Testis (tissue), 2 donors: ENCODE measurements at regions not wholly inside any gene's neighbourhood (a gene's known extent, or its start where the extent isn't known, plus 50 kb on each side); places are given as distances from the start of the nearest gene placed in this dataset.

Experiments used
- DNase-seq: peaks from one replicate; pipeline ENCODE4 v3.0.0-alpha.2; 2019
- H3K27ac ChIP-seq, 2 donors: fragments of 200-600 bp; sonication (generic); one replicate each; pipeline ENCODE4 v1.5.1; 2019
- H3K27me3 ChIP-seq: fragments of 200-600 bp; sonication (generic); one replicate; pipeline ENCODE4 v1.5.1; 2019
- H3K36me3 ChIP-seq: fragments of 200-600 bp; sonication (generic); one replicate; pipeline ENCODE4 v1.5.1; 2017; ENCODE audit warnings: low read depth; ENCODE audit errors: missing control alignments
- H3K4me1 ChIP-seq: fragments of 200-600 bp; sonication (generic); one replicate; pipeline ENCODE4 v1.5.1; 2019
- H3K4me3 ChIP-seq, 2 donors: fragments of 200-600 bp; sonication (generic); one replicate each; pipeline ENCODE4 v1.5.1; 2017 to 2019
- H3K9me3 ChIP-seq: fragments of 200-600 bp; sonication (generic); one replicate; pipeline ENCODE4 v1.5.1; 2017
- POLR2A ChIP-seq: fragments of 450-650 bp; IDR thresholded peaks from one replicate; pipeline ENCODE4 v1.6.1; 2017; ENCODE audit warnings: antibody characterized with exemption, mild to moderate bottlenecking, moderate library complexity
- WGBS, 2 donors: methylation state at CpG; one replicate each; pipeline ENCODE4 v1.1.5; 2018; 5-methylcytosine and 5-hydroxymethylcytosine counted together
- intact Hi-C: fragments of 100-400 bp; cut with DNase I; formaldehyde crosslinking; loops from one replicate; pipeline ENCODE4 v1.15.1; 2023; ENCODE audit warnings: low total_unique reads
- TF ChIP-seq, protein P1 (sequence below), 3 experiments: fragments of 450-650 bp in 2 of 3; fragments of 200-600 bp in 1 of 3; sonication (generic) in 1 of 3; IDR thresholded peaks; one replicate each; pipeline ENCODE4 v1.5.1; 2016 to 2019; ENCODE audit warnings: antibody characterized with exemption in 3 of 3, mild to moderate bottlenecking in 2 of 3, moderate library complexity in 1 of 3

DNA sequence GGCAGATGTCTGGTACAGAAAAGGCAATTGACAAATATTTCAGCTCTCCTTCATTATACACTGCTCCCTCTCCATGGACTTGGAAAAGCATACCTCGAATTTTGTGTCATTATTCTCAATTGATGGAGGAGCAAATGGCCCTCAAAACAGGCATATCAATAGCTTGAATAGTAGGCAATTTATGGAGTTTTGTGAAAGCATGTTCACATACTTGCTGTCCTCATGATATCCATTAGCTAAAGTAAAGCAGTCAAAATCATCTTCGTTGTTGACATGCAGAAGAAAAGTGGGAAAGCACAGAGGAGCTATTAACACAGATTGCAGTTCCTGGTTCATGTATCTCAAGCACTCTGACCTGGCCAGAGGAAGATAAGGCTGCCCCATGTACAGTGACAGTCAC lies 472.8 kb downstream of the CCSER2 start:
- TF ChIP-seq, protein P1, sequence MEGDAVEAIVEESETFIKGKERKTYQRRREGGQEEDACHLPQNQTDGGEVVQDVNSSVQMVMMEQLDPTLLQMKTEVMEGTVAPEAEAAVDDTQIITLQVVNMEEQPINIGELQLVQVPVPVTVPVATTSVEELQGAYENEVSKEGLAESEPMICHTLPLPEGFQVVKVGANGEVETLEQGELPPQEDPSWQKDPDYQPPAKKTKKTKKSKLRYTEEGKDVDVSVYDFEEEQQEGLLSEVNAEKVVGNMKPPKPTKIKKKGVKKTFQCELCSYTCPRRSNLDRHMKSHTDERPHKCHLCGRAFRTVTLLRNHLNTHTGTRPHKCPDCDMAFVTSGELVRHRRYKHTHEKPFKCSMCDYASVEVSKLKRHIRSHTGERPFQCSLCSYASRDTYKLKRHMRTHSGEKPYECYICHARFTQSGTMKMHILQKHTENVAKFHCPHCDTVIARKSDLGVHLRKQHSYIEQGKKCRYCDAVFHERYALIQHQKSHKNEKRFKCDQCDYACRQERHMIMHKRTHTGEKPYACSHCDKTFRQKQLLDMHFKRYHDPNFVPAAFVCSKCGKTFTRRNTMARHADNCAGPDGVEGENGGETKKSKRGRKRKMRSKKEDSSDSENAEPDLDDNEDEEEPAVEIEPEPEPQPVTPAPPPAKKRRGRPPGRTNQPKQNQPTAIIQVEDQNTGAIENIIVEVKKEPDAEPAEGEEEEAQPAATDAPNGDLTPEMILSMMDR (IDR thresholded peaks at IDR 0.05): no peak
- no peak for TF ChIP-seq POLR2A
- no peaks in the 10 kb centered on the region for H3K36me3 ChIP-seq
- intact Hi-C loops: no loop called here
- H3K4me3 ChIP-seq: no peak overlapping the region
- H3K4me1 ChIP-seq: no peaks in the 10 kb centered on the region
- H3K27ac ChIP-seq: no peak overlapping the region
- no peaks in the 10 kb centered on the region for H3K9me3 ChIP-seq
- 42 to 69% methylated on average over 2 of the region's 2 CpGs for WGBS, 2 donors
- H3K27me3 ChIP-seq: no peaks in the 10 kb centered on the region
- no peak for DNase-seq

DNA sequence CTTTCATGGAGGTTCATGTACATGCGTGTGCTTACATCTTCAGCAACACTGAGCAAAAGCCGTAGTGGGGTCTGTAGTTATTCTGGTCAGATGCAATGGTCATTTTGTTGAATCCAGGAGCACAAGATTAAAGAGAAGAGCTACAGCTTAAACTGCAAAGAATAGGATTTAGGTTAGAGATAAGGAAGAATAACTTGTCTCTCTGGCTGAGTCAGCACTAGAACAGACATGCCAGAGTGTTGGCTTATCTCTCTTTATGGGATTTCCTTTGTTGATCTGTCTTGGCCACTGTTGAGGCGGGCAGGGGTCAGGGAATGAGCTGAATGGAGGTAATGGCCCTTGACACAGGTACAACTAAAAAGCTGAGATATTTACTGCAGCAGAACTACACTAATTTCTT lies 473.5 kb downstream of the CCSER2 start:
- 61 to 88% methylated on average over 3 of the region's 3 CpGs for WGBS, 2 donors
- Histone ChIP-seq H3K27me3 (no peaks in the 10 kb centered on the region), H3K27ac (no peak overlapping the region), H3K9me3 (no peaks in the 10 kb centered on the region), H3K4me3 (no peak overlapping the region), H3K4me1 (no peaks in the 10 kb centered on the region), H3K36me3 (no peaks in the 10 kb centered on the region)
- intact Hi-C loops: no loop called here
- no peak for DNase-seq
- TF ChIP-seq, protein P1 (IDR thresholded peaks at IDR 0.05): no peak
- TF ChIP-seq POLR2A: no peak

DNA sequence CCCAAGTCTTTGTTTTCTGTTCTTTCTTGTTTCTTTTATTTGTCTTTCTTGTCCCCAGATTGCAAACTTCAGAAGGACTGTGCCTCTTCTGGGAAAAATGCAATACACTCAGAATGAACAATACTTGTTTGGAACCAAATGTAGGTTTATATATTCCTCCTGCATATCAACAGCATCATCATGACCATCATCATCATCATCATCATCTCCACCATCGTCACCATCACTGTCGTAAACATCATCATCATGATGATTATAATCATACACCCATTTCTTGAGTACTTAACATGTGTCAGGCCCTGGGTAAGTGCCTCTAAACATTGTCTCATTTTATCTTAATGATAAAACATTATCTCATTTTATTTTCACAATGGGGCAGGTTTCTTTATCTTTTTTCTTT lies 476.8 kb downstream of the CCSER2 start:
- Histone ChIP-seq H3K4me3 (no peak overlapping the region), H3K36me3 (no peaks in the 10 kb centered on the region), H3K4me1 (no peaks in the 10 kb centered on the region), H3K9me3 (no peaks in the 10 kb centered on the region), H3K27ac (no peak overlapping the region), H3K27me3 (no peaks in the 10 kb centered on the region)
- TF ChIP-seq, protein P1 (IDR thresholded peaks at IDR 0.05): no peak
- TF ChIP-seq POLR2A: no peak
- intact Hi-C loops: no loop called here
- no peak for DNase-seq
- 47 to 71% methylated on average over 2 of the region's 2 CpGs for WGBS, 2 donors

DNA sequence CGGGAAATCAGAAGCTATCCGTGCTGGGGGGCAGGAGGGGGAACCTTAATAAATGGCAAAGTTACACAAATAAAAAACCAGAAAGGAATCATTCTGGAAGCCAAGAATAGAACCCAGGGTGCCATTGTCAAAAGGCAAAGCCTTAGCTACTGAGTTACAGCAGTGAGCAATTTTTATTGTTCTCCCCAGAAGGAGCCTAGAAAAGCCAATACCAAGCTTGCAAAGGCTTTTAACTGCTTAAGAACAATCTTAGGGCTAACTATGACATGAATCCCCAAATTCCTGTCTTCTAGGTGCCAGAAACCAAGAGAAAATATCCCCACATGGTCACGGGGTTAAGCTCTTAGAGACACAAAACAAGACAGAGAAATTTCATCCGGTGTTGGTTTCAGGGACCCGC lies 482.7 kb downstream of the CCSER2 start:
- no peaks in the 10 kb centered on the region for H3K36me3 ChIP-seq
- no peak for DNase-seq
- no peaks in the 10 kb centered on the region for H3K9me3 ChIP-seq
- H3K27me3 ChIP-seq: no peaks in the 10 kb centered on the region
- TF ChIP-seq, protein P1 (IDR thresholded peaks at IDR 0.05): no peak
- TF ChIP-seq POLR2A: no peak
- no peak overlapping the region for H3K4me3 ChIP-seq
- H3K27ac ChIP-seq: no peak overlapping the region
- no peaks in the 10 kb centered on the region for H3K4me1 ChIP-seq
- WGBS, 2 donors: 62 to 65% methylated on average over 5 of the region's 5 CpGs
- intact Hi-C loops: no loop called here

DNA sequence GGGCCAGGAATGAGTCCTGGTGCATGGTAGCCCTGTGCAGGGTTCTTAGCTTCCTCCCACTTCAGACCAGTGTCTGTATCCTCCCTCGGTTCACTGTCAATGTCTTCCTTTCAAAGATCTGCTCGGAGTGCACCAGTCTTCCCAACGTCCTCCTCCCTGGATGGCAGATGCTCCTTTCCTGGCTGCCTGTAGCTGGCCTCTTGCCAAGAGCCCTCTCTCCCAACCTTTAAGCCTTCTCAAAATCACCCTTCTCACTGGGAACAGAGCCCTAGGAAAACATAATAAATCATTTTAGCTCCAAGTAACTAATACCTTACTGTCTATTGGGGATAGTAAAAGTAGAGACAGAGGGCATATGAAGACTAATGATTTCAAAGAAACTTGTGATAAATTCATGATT lies 490.6 kb downstream of the CCSER2 start:
- no peak for DNase-seq
- TF ChIP-seq, protein P1 (IDR thresholded peaks at IDR 0.05): no peak
- no peak for TF ChIP-seq POLR2A
- H3K4me1 ChIP-seq: no peaks in the 10 kb centered on the region
- no peaks in the 10 kb centered on the region for H3K36me3 ChIP-seq
- H3K9me3 ChIP-seq: no peaks in the 10 kb centered on the region
- H3K27ac ChIP-seq: no peak overlapping the region
- 75 to 83% methylated on average over 3 of the region's 3 CpGs for WGBS, 2 donors
- intact Hi-C loops: no loop called here
- no peak overlapping the region for H3K4me3 ChIP-seq
- no peaks in the 10 kb centered on the region for H3K27me3 ChIP-seq
